Suprapubic skin (tissue), 4 donors: ENCODE measurements at regions not wholly inside any gene's neighbourhood (a gene's known extent, or its start where the extent isn't known, plus 50 kb on each side); places are given as distances from the start of the nearest gene placed in this dataset.

Experiments used
- CTCF ChIP-seq, 2 donors: fragments of 200-600 bp in 1 of 2; fragments of 450-650 bp in 1 of 2; sonication (generic) in 1 of 2; IDR thresholded peaks; one replicate each; pipeline ENCODE4 v1.5.1; 2016 to 2019; ENCODE audit warnings: antibody characterized with exemption in 2 of 2, mild to moderate bottlenecking in 1 of 2, moderate library complexity in 1 of 2
- POLR2A ChIP-seq, 2 donors: fragments of 450-650 bp; IDR thresholded peaks; one replicate each; pipeline ENCODE4 v1.6.1; 2017; ENCODE audit warnings: antibody characterized with exemption in 2 of 2, mild to moderate bottlenecking in 2 of 2, moderate library complexity in 2 of 2
- POLR2AphosphoS5 ChIP-seq, 3 donors: sonication (generic); formaldehyde crosslinking; IDR thresholded peaks; one replicate each; pipeline ENCODE4 v1.6.1; 2017; ENCODE audit warnings: antibody characterized with exemption in 3 of 3

DNA sequence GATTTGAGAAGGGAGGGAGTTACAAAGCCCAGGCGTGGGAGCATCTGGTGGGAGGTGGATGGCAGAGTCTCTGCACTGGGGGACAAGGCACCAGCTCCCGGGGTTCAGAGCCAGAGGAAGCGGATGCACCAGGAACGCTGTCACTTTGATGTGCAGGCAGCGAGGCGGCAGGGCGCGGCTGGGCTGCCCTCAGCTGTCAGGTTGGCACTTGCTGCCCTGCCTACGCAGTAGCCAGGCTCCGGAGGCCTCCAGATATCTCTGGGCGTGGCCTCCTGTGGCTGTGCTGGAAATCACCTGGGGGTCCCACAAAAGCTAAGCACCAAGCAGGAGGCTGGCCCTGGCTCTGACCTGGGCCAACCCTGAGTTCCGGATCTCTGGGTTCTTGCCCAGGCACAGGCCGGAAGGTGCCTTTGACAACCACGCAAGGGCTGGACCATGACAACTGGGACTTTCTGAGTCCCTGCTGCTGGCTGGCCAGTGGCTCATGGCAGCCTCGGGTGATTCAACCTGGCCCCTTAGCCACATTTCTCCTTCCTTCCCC, 62.1 kb upstream of the MAP1LC3B2 start:
- peak in 1 of 2 donors; percentile 19 for TF ChIP-seq CTCF (IDR thresholded peaks at IDR 0.05)
- TF ChIP-seq POLR2A (IDR thresholded peaks at IDR 0.05): no peak
- no peak for TF ChIP-seq POLR2AphosphoS5 (IDR thresholded peaks at IDR 0.05)
